Adrenal gland (tissue), 5 donors: ENCODE measurements at regions not wholly inside any gene's neighbourhood (a gene's known extent, or its start where the extent isn't known, plus 50 kb on each side); places are given as distances from the start of the nearest gene placed in this dataset.

ENCODE experiments used
- CTCF ChIP-seq, 6 experiments: fragments of 450-650 bp in 4 of 6; fragments of 200-600 bp in 2 of 6; sonication (generic) in 1 of 6; IDR thresholded peaks; 1 replicate in 5 of 6; 2 replicates in 1 of 6; pipeline versions ENCODE4 v1.5.1 to v1.8.0; 2016 to 2021; ENCODE audit warnings: antibody characterized with exemption in 6 of 6, mild to moderate bottlenecking in 2 of 6, moderate library complexity in 1 of 6
- POLR2A ChIP-seq, 2 donors: fragments of 450-650 bp; IDR thresholded peaks; one replicate each; pipeline ENCODE4 v1.6.1; 2017; ENCODE audit warnings: antibody characterized with exemption in 2 of 2, mild to moderate bottlenecking in 2 of 2, moderate library complexity in 1 of 2
- donor health status: DM: no; HTN: no; CAD: no.

GRCh38 chr10:128529225-128529624 lies 403.0 kb upstream of the MKI67 start:
- TF ChIP-seq CTCF (IDR thresholded peaks at IDR 0.05) (no peak), POLR2A (IDR thresholded peaks at IDR 0.05) (no peak)
